GM23338 (cell line): ENCODE measurements at regions not wholly inside any gene's neighbourhood (a gene's known extent, or its start where the extent isn't known, plus 50 kb on each side); places are given as distances from the start of the nearest gene placed in this dataset.

ENCODE experiments used
- CREB1 ChIP-seq: fragments of 250-450 bp; sonication (Bioruptor Pico); IDR thresholded peaks from 2 replicates; pipeline ENCODE4 v1.5.0; 2020; ENCODE audit warnings: low read depth, mild to moderate bottlenecking, moderate library complexity
- ETS1 ChIP-seq: IDR thresholded peaks from 2 replicates; pipeline ENCODE4 v1.6.1; 2016; ENCODE audit warnings: antibody characterized with exemption
- EZH2 ChIP-seq: fragments of 200-600 bp; sonication (generic); IDR thresholded peaks from one replicate; pipeline ENCODE4 v1.8.0; 2017; ENCODE audit warnings: antibody characterized with exemption, mild to moderate bottlenecking, low read depth; ENCODE audit not compliant: unreplicated experiment
- EZH2phosphoT487 ChIP-seq: fragments of 200-600 bp; sonication (generic); IDR thresholded peaks from one replicate; pipeline ENCODE4 v1.8.1; 2018; ENCODE audit warnings: antibody characterized with exemption; ENCODE audit not compliant: unreplicated experiment
- JUNB ChIP-seq: IDR thresholded peaks from one replicate; pipeline ENCODE4 v1.6.1; 2016; ENCODE audit warnings: antibody characterized with exemption; ENCODE audit not compliant: unreplicated experiment
- POLR2AphosphoS5 ChIP-seq: IDR thresholded peaks from 2 replicates; pipeline ENCODE4 v1.6.1; 2016; ENCODE audit warnings: antibody characterized with exemption, low read depth
- REST ChIP-seq: IDR thresholded peaks from one replicate; pipeline ENCODE4 v1.6.1; 2018; ENCODE audit warnings: antibody characterized with exemption; ENCODE audit not compliant: unreplicated experiment
- STAT1 ChIP-seq: IDR thresholded peaks from one replicate; pipeline ENCODE4 v1.6.1; 2016; ENCODE audit warnings: antibody characterized with exemption; ENCODE audit not compliant: unreplicated experiment
- ZNF114 ChIP-seq: fragments of 250-450 bp; sonication (Bioruptor Pico); IDR thresholded peaks from 2 replicates; pipeline ENCODE4 v1.5.0; 2020; ENCODE audit warnings: mild to moderate bottlenecking, moderate library complexity
- ZNF331 ChIP-seq: fragments of 250-450 bp; sonication (Bioruptor Pico); IDR thresholded peaks from 2 replicates; pipeline ENCODE4 v1.5.0; 2020; ENCODE audit warnings: low read depth, mild to moderate bottlenecking, moderate library complexity
- ZNF462 ChIP-seq: fragments of 250-450 bp; sonication (Bioruptor Pico); IDR thresholded peaks from 2 replicates; pipeline ENCODE4 v1.5.0; 2020; ENCODE audit warnings: mild to moderate bottlenecking, moderate library complexity
- TF ChIP-seq, protein P1 (sequence below), 2 experiments: fragments of 200-600 bp in 1 of 2; sonication (generic) in 1 of 2; conservative IDR thresholded peaks; 2 replicates each; pipeline versions ENCODE4 v1.5.1 to v1.6.1; 2016 to 2017; ENCODE audit warnings: antibody characterized with exemption in 2 of 2, low read depth in 2 of 2, mild to moderate bottlenecking in 2 of 2, moderate library complexity in 1 of 2

DNA sequence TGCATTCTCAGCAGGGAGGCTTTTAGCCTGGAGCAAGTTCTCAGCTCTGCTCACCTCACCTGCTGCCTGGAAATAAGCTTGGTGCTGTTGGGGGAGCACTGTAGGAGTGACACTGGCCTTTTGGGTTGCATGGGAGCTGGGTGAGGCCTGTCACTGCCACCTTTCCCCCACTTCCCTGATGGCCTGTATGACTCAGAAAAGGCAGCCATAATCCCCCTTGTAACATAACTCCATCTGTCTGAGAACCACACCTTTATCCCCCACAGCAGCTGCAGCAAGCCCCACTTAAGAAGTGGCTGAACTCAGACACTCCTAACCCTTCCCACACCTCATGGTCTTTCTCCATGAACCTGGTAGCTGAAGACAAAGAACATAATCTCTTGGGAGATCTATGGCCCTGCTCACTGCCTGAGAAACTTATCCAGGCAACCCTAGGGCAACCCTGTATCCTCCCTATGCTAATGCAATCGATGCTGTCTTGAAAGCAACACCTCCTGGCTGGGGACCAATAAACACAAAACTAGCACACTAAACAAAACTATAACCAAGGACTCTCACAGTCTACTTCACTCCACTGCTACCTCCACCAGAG lies 258.9 kb upstream of the OSR1 start:
- TF ChIP-seq, protein P1, sequence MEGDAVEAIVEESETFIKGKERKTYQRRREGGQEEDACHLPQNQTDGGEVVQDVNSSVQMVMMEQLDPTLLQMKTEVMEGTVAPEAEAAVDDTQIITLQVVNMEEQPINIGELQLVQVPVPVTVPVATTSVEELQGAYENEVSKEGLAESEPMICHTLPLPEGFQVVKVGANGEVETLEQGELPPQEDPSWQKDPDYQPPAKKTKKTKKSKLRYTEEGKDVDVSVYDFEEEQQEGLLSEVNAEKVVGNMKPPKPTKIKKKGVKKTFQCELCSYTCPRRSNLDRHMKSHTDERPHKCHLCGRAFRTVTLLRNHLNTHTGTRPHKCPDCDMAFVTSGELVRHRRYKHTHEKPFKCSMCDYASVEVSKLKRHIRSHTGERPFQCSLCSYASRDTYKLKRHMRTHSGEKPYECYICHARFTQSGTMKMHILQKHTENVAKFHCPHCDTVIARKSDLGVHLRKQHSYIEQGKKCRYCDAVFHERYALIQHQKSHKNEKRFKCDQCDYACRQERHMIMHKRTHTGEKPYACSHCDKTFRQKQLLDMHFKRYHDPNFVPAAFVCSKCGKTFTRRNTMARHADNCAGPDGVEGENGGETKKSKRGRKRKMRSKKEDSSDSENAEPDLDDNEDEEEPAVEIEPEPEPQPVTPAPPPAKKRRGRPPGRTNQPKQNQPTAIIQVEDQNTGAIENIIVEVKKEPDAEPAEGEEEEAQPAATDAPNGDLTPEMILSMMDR (conservative IDR thresholded peaks at IDR 0.05; ENCODE audit: low read depth in 2 of 2): no peak
- TF ChIP-seq EZH2: no peak
- TF ChIP-seq POLR2AphosphoS5: no peak
- no peak for TF ChIP-seq EZH2phosphoT487
- TF ChIP-seq REST: no peak
- TF ChIP-seq ZNF114 (CRISPR knock-in tag): no peak
- no peak for TF ChIP-seq JUNB
- TF ChIP-seq STAT1: no peak
- TF ChIP-seq CREB1 (CRISPR knock-in tag): no peak
- no peak for TF ChIP-seq ZNF331
- TF ChIP-seq ZNF462 (CRISPR knock-in tag): no peak
- no peak for TF ChIP-seq ETS1
